IPS-NIHi7 (cell line): ENCODE measurements at regions not wholly inside any gene's neighbourhood (a gene's known extent, or its start where the extent isn't known, plus 50 kb on each side); places are given as distances from the start of the nearest gene placed in this dataset.

Source experiments
- DNase-seq: peaks from one replicate; pipeline ENCODE4 v3.0.0; 2012; ENCODE audit warnings: mixed read lengths; ENCODE audit errors: extremely low spot score

DNA sequence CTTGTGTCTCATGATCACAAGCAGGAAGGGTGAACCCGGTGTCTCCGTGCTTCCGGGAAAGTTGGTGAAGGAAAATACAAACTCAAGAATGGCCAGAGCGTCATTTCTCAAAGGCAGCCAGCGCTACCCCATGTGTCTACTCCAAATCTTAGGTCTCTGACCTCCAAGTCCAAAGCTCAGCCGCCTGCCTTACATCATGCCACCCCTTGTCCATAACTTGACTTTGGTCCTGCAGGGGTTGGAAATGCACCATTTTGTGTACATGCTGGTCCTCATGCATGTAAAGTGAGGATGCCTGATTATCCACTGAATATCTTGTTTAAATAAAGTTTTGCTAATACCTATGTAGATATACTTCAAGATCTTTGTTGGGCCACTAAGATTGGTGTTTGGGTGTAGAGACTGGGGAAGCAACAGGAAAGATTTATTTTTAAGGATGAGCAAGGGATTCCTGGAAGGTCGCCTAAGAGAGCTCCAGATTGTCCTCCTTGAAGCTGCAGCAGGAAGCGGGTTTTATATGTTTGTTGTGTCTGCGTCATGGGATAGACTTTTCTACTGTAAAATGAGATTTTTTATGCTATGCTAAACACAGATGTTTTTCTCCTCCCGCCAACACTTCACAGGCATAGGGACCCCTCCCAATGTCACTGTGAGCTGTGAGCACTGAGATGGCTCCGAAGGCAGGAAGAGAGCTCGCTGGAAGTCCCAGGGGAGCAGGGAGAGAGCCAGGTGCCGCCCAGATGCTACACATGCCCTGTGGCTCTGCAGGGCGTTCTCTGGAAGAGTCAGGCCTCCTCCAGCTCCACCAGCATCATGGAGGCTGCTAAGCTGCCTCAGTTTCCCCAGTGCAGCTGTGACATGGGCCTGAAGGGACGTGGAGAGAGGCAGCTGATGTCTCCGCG lies 176.2 kb upstream of the HDAC4 start:
- no peak for DNase-seq

DNA sequence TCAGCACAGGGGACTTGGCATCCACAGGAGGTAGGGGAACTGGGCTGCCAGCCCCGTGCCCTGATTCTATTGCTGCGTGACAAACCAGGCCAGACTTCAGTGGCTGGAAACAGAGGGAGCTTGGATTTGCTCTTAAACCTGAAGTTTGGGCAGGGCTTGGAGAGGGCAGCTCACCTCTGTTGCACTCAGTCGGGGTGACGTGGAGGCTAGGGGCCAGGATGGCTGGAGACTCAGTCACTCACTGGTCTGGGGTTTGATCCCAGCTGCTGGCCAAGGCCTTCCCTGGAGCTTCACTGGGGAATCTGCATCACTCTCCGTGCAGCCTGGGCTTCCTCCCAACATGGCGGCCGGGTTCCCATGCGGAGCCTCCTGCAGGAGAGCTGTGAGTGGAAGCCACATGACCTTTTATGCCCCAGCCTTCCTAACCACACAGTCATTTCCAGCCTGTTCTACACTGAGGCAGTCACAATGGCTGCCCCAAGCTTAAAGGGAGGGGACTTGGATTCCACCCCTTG lies 175.2 kb upstream of the HDAC4 start:
- no peak for DNase-seq

DNA sequence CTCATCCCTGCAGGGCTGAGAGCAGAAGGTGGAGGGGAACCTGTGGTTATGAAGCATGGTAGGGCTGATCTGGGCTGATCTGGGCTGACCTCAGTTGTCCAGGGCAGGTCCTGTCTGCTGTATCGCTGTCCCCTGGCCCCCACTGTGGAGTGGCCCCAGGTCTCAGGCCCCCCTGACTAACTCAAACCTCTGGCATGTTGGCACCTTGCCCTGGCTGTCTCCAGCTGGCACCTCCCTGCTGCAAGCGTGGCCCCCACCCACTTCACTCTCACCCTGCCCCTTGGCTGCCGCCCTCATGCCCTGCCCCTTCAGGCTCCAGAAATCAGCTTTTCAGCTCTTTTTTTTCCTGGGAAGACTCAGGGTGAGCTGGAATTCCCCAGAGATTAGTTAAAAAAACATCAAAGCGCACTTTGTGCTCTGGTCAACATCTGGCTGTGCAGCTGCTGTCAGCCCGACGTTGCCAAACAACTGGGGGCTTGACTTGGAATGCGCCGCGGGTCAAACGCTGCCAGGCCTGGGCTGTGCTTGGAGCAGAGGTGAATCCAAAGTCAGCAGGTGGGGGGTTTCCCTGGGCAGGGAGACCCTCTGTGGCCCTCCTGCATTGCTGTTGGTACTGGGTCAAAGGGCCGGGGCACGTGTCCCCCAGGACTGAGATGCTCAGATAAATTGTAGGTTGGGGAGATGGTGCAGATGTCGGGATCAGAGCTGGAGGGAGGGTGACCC lies 173.8 kb upstream of the HDAC4 start:
- DNase-seq: no peak

DNA sequence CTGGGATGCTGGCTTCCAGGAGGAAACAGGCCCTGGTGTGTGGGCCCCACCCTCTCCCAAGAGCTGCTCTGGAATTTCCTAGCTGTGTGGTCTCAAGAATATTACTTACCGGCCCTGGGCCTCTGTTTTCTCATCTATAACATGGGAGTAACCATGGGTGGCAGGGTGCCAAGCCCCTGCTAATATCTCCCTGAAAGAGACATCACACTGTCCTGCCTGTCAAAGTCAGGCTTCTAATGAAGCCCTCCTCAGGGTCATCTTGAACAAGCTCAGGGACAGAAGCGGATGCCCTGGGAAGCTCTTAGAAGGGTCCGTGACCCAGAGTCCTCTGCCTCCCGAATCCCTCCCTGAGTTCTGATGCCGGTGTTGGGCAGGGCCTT lies 173.2 kb upstream of the HDAC4 start:
- no peak for DNase-seq

- no peak for DNase-seq
Observed at GRCh38 chr2:239570971-239571520, 170.2 kb upstream of the HDAC4 start.

DNA sequence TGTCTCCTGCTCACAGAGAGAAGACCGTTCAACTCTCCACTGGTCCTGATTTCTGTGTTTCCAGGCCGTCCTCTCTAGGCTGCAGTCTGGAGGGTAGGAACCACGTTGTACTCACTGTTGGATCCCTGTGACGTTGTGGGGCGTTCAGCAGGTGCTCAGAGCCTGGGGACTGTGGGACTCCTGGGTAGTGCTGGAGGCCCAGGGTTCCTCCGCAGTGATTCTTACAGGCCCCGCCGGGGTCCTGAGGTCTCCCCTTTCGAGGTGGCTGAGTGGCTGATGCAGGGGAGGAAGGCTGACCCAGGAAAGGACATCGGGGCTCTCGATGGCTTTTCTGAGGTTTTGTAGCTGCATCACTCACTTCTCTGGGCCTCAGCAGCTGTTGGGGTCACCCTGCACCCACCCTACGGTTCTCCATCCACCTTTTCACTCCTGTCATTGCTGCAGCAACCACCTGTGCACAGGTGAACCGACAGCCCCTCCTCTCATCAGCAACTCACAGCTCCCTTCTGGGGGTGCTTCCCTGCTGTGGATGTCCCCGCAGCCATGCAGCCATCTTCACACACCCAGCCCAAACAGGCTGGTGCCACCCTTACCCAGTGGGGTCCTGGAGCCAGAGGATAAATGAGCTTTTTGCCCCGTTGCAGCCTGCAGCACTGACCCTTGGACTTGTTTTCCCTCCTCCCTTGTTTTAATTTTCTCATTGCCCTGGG lies 169.6 kb upstream of the HDAC4 start:
- no peak for DNase-seq

DNA sequence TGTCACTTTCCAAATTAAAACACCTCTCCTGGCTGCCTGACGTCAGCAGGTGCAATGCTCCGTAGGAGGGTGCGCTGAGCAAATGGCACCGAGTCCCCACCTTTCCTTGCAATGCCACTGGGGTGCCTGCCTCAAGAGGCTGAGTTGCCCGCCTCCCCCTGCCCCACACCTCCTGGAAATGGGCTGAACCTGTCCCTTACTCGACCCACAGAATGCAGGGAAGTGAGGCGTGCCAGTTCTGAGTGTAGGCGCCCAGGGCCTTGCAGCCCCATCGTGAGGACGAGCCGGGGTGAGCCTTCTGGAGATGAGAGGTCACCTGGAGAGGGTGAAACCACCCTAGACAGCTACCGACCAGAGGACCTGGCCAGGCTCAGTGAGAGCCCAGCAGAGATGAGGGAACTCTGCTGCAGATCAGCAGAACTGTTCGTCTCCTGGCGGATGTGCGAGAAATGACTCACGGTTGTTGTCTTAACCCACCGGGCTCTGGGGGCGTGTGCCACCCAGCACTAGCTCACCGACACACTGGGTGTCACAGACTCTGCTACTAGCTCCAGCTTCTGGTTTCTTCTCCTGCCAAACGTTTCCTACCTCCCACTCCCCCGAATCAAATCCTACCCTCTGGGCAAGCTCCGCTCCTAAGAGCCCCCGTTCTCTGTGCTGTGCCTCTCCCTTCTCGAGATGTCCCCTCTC lies 168.7 kb upstream of the HDAC4 start:
- no peak for DNase-seq

- no peak for DNase-seq
Observed at GRCh38 chr2:239568601-239569000, 167.8 kb upstream of the HDAC4 start.

DNA sequence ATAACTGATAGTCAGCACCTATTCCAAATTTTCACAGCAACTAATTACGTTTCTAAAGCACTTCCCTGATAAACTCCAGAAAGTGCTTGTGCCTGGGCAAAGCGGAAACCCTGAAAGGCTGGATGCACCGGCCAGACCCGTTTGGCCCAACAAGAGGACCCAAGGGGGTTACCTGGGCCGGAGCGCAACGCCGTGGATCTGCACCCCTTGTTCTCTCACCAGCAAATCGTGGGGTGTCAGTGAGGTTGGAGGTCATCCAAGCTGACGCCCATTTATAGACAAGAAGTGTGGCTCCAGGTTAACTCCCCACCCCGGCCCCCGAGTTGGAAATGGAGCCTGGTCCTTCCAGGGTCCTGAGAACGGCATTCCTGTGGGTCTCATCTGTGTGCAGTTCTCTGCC lies 167.0 kb upstream of the HDAC4 start:
- DNase-seq: no peak

GRCh38 chr2:239566995-239567568 lies 166.3 kb upstream of the HDAC4 start:
- no peak for DNase-seq

- no peak for DNase-seq
Observed at GRCh38 chr2:239566162-239566994, 165.6 kb upstream of the HDAC4 start.

GRCh38 chr2:239564587-239564986 lies 163.8 kb upstream of the HDAC4 start:
- no peak for DNase-seq

GRCh38 chr2:239563561-239563960 lies 162.7 kb upstream of the HDAC4 start:
- DNase-seq: no peak

GRCh38 chr2:239561446-239562001 lies 160.7 kb upstream of the HDAC4 start:
- DNase-seq: no peak

GRCh38 chr2:239559417-239560261 lies 158.8 kb upstream of the HDAC4 start:
- no peak for DNase-seq

DNA sequence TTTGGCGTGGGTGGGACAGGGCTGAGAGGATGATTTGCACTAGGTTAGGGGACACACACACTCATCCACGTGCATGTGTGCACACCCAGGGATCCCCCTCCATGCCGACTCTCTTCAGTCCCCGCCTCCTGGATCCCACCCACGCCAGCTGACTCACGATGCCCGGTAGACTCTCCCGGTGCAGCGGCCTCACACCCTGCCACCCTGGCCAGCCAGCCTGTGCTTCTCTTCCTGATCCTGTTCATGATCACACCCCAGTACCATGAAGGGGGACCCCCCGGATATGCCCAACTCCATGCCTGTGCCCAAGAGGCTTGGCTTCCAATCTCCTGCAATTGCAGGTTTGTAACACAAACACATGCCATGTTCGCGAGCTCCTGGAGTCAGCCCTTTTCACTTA lies 157.8 kb upstream of the HDAC4 start:
- no peak for DNase-seq

DNA sequence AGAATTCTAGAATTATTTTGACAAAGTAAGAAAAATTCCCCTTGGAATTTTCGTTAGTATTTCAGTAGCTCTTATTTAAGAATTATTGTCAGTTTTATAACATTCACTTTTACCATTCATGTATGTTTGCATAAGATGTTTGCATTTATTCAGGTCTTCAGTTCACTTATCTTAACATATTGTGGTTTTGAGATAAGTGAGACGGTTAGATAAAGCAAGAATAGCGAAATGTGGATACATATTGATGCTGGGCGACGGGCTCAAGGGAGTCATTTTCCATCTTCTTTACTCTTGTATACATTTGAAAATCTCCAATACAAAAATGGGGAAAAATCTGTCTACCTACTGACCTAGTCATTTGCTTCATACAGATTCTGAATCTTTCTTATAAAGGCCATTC lies 156.7 kb upstream of the HDAC4 start:
- no peak for DNase-seq

- no peak for DNase-seq
Observed at GRCh38 chr2:239555571-239555905, 154.7 kb upstream of the HDAC4 start.
